ENCODE measurements at regions not wholly inside any gene's neighbourhood (a gene's known extent, or its start where the extent isn't known, plus 50 kb on each side); places are given as distances from the start of the nearest gene placed in this dataset.

- ChIA-PET POLR2A (no interaction called here), CTCF (no interaction called here)
- Histone ChIP-seq H3K27ac (ENCODE audit: extremely low read depth, low read depth, low read length) (no peak overlapping the region), H3K36me3 (ENCODE audit: control insufficient read depth in 2 of 2, insufficient read depth in 1 of 2, low read length in 2 of 2) (no peaks in the 10 kb centered on the region), H3K4me1 (ENCODE audit: control insufficient read depth, insufficient read depth, low read length) (no peaks in the 10 kb centered on the region), H3K4me3 (ENCODE audit: low read depth, low read length) (no peak overlapping the region), H3K9me3 (ENCODE audit: control insufficient read depth, insufficient read depth, low read depth, low read length) (no peaks in the 10 kb centered on the region)
- TF ChIP-seq SALL2 (tag by site-specific recombination; IDR thresholded peaks at IDR 0.05; ENCODE audit: borderline replicate concordance) (no peak), ZNF555 (tag by site-specific recombination; conservative IDR thresholded peaks at IDR 0.05) (no peak), PRDM6 (tag by site-specific recombination; IDR thresholded peaks at IDR 0.05) (no peak), ZNF514 (tag by site-specific recombination; IDR thresholded peaks at IDR 0.05) (no peak), ZNF157 (tag by site-specific recombination; IDR thresholded peaks at IDR 0.05) (no peak), HOXA7 (CRISPR knock-in tag; IDR thresholded peaks at IDR 0.05; ENCODE audit: borderline replicate concordance) (no peak), ZNF112 (tag by site-specific recombination; IDR thresholded peaks at IDR 0.05) (no peak), ZNF626 (tag by site-specific recombination; IDR thresholded peaks at IDR 0.05) (no peak), ZBTB8A (tag by site-specific recombination; IDR thresholded peaks at IDR 0.05) (no peak), ZNF473 (tag by site-specific recombination; IDR thresholded peaks at IDR 0.05) (no peak), MEIS1 (CRISPR knock-in tag; IDR thresholded peaks at IDR 0.05; ENCODE audit: borderline replicate concordance) (no peak)
Measured at GRCh38 chr16:17877821-17878360, 407.1 kb upstream of the XYLT1 start.

- TF ChIP-seq ZSCAN30 (tag by site-specific recombination; IDR thresholded peaks at IDR 0.05), result no peak
- no peak for TF ChIP-seq ZBTB48 (tag by site-specific recombination; IDR thresholded peaks at IDR 0.05)
- no peak for TF ChIP-seq HOXC10 (CRISPR knock-in tag; IDR thresholded peaks at IDR 0.05)
- TF ChIP-seq ZNF169 (tag by site-specific recombination; IDR thresholded peaks at IDR 0.05), result no peak
- TF ChIP-seq ZNF214 (tag by site-specific recombination; IDR thresholded peaks at IDR 0.05; ENCODE audit: borderline replicate concordance), result no peak
- no peak for TF ChIP-seq ZNF202 (tag by site-specific recombination; IDR thresholded peaks at IDR 0.05; ENCODE audit: borderline replicate concordance)
- TF ChIP-seq ZBTB6 (tag by site-specific recombination; IDR thresholded peaks at IDR 0.05), result no peak
- TF ChIP-seq ZBTB8A (tag by site-specific recombination; IDR thresholded peaks at IDR 0.05), result no peak
- no peak for TF ChIP-seq ZNF768 (tag by site-specific recombination; IDR thresholded peaks at IDR 0.05)
- TF ChIP-seq ZFP41 (tag by site-specific recombination; IDR thresholded peaks at IDR 0.05; ENCODE audit: borderline replicate concordance), result no peak
- TF ChIP-seq ZNF140 (tag by site-specific recombination; IDR thresholded peaks at IDR 0.05), result no peak
- no peak for TF ChIP-seq ZBTB26 (tag by site-specific recombination; optimal IDR thresholded peaks at IDR 0.05)
- TF ChIP-seq WT1 (tag by site-specific recombination; IDR thresholded peaks at IDR 0.05), result no peak
- no peak for TF ChIP-seq MYNN (tag by site-specific recombination; IDR thresholded peaks at IDR 0.05; ENCODE audit: borderline replicate concordance)
- TF ChIP-seq ZNF521 (tag by site-specific recombination; IDR thresholded peaks at IDR 0.05), result no peak
- TF ChIP-seq ZBTB17 (tag by site-specific recombination; IDR thresholded peaks at IDR 0.05), result no peak
- TF ChIP-seq ZNF280C (tag by site-specific recombination; IDR thresholded peaks at IDR 0.05), result no peak
- no peak for TF ChIP-seq ZNF112 (tag by site-specific recombination; IDR thresholded peaks at IDR 0.05)
- Histone ChIP-seq H3K9me3 (ENCODE audit: control insufficient read depth, insufficient read depth, low read depth, low read length) (no peaks in the 10 kb centered on the region), H3K27ac (ENCODE audit: extremely low read depth, low read depth, low read length) (no peak overlapping the region), H3K4me3 (ENCODE audit: low read depth, low read length) (no peak overlapping the region), H3K36me3 (ENCODE audit: control insufficient read depth in 2 of 2, insufficient read depth in 1 of 2, low read length in 2 of 2) (no peaks in the 10 kb centered on the region), H3K4me1 (ENCODE audit: control insufficient read depth, insufficient read depth, low read length) (no peaks in the 10 kb centered on the region)
- CTCF ChIA-PET, result no interaction called here
- POLR2A ChIA-PET, result no interaction called here
Measured at GRCh38 chr16:17866996-17867395, 396.2 kb upstream of the XYLT1 start.
